IPS-15b (cell line): ENCODE measurements at regions not wholly inside any gene's neighbourhood (a gene's known extent, or its start where the extent isn't known, plus 50 kb on each side); places are given as distances from the start of the nearest gene placed in this dataset.

Experiments
- H3K27me3 ChIP-seq: one replicate; pipeline ENCODE4 v1.6.1; 2013; ENCODE audit warnings: low read length; ENCODE audit not compliant: control insufficient read depth, insufficient read depth
- H3K36me3 ChIP-seq: one replicate; pipeline ENCODE4 v1.6.1; 2013; ENCODE audit warnings: low read length; ENCODE audit not compliant: control insufficient read depth, insufficient read depth
- H3K4me1 ChIP-seq: one replicate; pipeline ENCODE4 v1.6.1; 2013; ENCODE audit warnings: mild to moderate bottlenecking, low read length; ENCODE audit not compliant: control insufficient read depth, insufficient read depth
- H3K4me3 ChIP-seq: one replicate; pipeline ENCODE4 v1.5.1; 2013; ENCODE audit warnings: low read depth, low read length
- H3K9ac ChIP-seq: one replicate; pipeline ENCODE4 v1.6.1; 2013; ENCODE audit warnings: low read depth, mild to moderate bottlenecking, low read length
- H3K9me3 ChIP-seq: one replicate; pipeline ENCODE4 v1.6.1; 2013; ENCODE audit warnings: mild to moderate bottlenecking, low read length; ENCODE audit not compliant: control insufficient read depth, insufficient read depth

GRCh38 chr11:112310848-112311247, 50.2 kb upstream of the PLET1 start:
- Histone ChIP-seq H3K36me3 (no peaks in the 10 kb centered on the region), H3K27me3 (no peaks in the 10 kb centered on the region), H3K9me3 (no peaks in the 10 kb centered on the region), H3K9ac (no peak overlapping the region), H3K4me3 (no peak overlapping the region), H3K4me1 (no peaks in the 10 kb centered on the region)

- H3K9ac ChIP-seq = no peak overlapping the region
- H3K9me3 ChIP-seq = no peaks in the 10 kb centered on the region
- H3K4me1 ChIP-seq = no peaks in the 10 kb centered on the region
- no peak overlapping the region for H3K4me3 ChIP-seq
- H3K27me3 ChIP-seq = no peaks in the 10 kb centered on the region
- H3K36me3 ChIP-seq = no peaks in the 10 kb centered on the region
Observed at GRCh38 chr11:112315057-112315720, 54.5 kb upstream of the PLET1 start.

- H3K9me3 ChIP-seq = no peaks in the 10 kb centered on the region
- no peak overlapping the region for H3K4me3 ChIP-seq
- no peaks in the 10 kb centered on the region for H3K4me1 ChIP-seq
- no peaks in the 10 kb centered on the region for H3K36me3 ChIP-seq
- H3K9ac ChIP-seq = no peak overlapping the region
- no peaks in the 10 kb centered on the region for H3K27me3 ChIP-seq
Observed at GRCh38 chr11:112315861-112316739, 55.4 kb upstream of the PLET1 start.

- no peak overlapping the region for H3K9ac ChIP-seq
- H3K36me3 ChIP-seq = no peaks in the 10 kb centered on the region
- no peaks in the 10 kb centered on the region for H3K9me3 ChIP-seq
- no peaks in the 10 kb centered on the region for H3K4me1 ChIP-seq
- H3K4me3 ChIP-seq = no peak overlapping the region
- H3K27me3 ChIP-seq = no peaks in the 10 kb centered on the region
Observed at GRCh38 chr11:112316971-112317370, 56.3 kb upstream of the PLET1 start.

- no peak overlapping the region for H3K9ac ChIP-seq
- no peak overlapping the region for H3K4me3 ChIP-seq
- H3K27me3 ChIP-seq = no peaks in the 10 kb centered on the region
- H3K36me3 ChIP-seq = no peaks in the 10 kb centered on the region
- peaks cover 2% of the 10 kb centered on the region for H3K4me1 ChIP-seq
- H3K9me3 ChIP-seq = no peaks in the 10 kb centered on the region
Observed at GRCh38 chr11:112318184-112318591, 57.5 kb upstream of the PLET1 start.

- H3K27me3 ChIP-seq = no peaks in the 10 kb centered on the region
- H3K4me1 ChIP-seq = peaks cover 2% of the 10 kb centered on the region
- no peaks in the 10 kb centered on the region for H3K36me3 ChIP-seq
- H3K9ac ChIP-seq = no peak overlapping the region
- no peaks in the 10 kb centered on the region for H3K9me3 ChIP-seq
- no peak overlapping the region for H3K4me3 ChIP-seq
Observed at GRCh38 chr11:112318661-112319060, 58.0 kb upstream of the PLET1 start.

GRCh38 chr11:112320668-112321067, 60.0 kb upstream of the PLET1 start:
- H3K4me1 ChIP-seq = peaks cover 2% of the 10 kb centered on the region
- H3K27me3 ChIP-seq = no peaks in the 10 kb centered on the region
- no peak overlapping the region for H3K9ac ChIP-seq
- no peaks in the 10 kb centered on the region for H3K9me3 ChIP-seq
- H3K36me3 ChIP-seq = no peaks in the 10 kb centered on the region
- no peak overlapping the region for H3K4me3 ChIP-seq

- H3K4me1 ChIP-seq = peaks cover 2% of the 10 kb centered on the region
Observed at GRCh38 chr11:112321501-112322172, 61.0 kb upstream of the PLET1 start.

GRCh38 chr11:112322173-112322790, 61.6 kb upstream of the PLET1 start:
- H3K9me3 ChIP-seq = no peaks in the 10 kb centered on the region
- H3K27me3 ChIP-seq = no peaks in the 10 kb centered on the region

More at GRCh38 chr11:112321501-112322172, 61.0 kb upstream of the PLET1 start:
- H3K36me3 ChIP-seq = no peaks in the 10 kb centered on the region
- no peaks in the 10 kb centered on the region for H3K9me3 ChIP-seq
- no peaks in the 10 kb centered on the region for H3K27me3 ChIP-seq
- H3K4me3 ChIP-seq = no peak overlapping the region
- no peak overlapping the region for H3K9ac ChIP-seq

GRCh38 chr11:112334381-112334780, 73.7 kb upstream of the PLET1 start:
- H3K9me3 ChIP-seq = no peaks in the 10 kb centered on the region
- no peaks in the 10 kb centered on the region for H3K27me3 ChIP-seq
- H3K36me3 ChIP-seq = no peaks in the 10 kb centered on the region
- no peak overlapping the region for H3K4me3 ChIP-seq
- no peak overlapping the region for H3K9ac ChIP-seq
- H3K4me1 ChIP-seq = no peaks in the 10 kb centered on the region

More at GRCh38 chr11:112322173-112322790, 61.6 kb upstream of the PLET1 start:
- no peak overlapping the region for H3K9ac ChIP-seq
- H3K4me3 ChIP-seq = no peak overlapping the region
- H3K4me1 ChIP-seq = peaks cover 2% of the 10 kb centered on the region
- H3K36me3 ChIP-seq = no peaks in the 10 kb centered on the region

GRCh38 chr11:112336356-112336886, 75.8 kb upstream of the PLET1 start:
- Histone ChIP-seq H3K36me3 (no peaks in the 10 kb centered on the region), H3K9ac (no peak overlapping the region), H3K9me3 (no peaks in the 10 kb centered on the region), H3K27me3 (no peaks in the 10 kb centered on the region), H3K4me1 (no peaks in the 10 kb centered on the region), H3K4me3 (no peak overlapping the region)
